Left ventricle myocardium inferior (tissue), 1 donor: ENCODE measurements at regions not wholly inside any gene's neighbourhood (a gene's known extent, or its start where the extent isn't known, plus 50 kb on each side); places are given as distances from the start of the nearest gene placed in this dataset.

Source experiments
- DNase-seq: peaks from one replicate; pipeline ENCODE4 v3.0.0-alpha.2; 2020
- H3K27ac ChIP-seq: fragments of 200-600 bp; replicated peaks from 2 replicates; pipeline ENCODE4 v1.8.0; 2021
- H3K27me3 ChIP-seq: fragments of 200-600 bp; 2 replicates; pipeline ENCODE4 v1.8.0; 2021; ENCODE audit warnings: low read depth
- H3K36me3 ChIP-seq: fragments of 200-600 bp; 2 replicates; pipeline ENCODE4 v1.8.0; 2021
- H3K4me1 ChIP-seq: fragments of 200-600 bp; 2 replicates; pipeline ENCODE4 v1.8.0; 2021
- H3K4me3 ChIP-seq: fragments of 200-600 bp; 2 replicates; pipeline ENCODE4 v1.8.0; 2021; ENCODE audit warnings: mild to moderate bottlenecking, moderate library complexity
- H3K9me3 ChIP-seq: fragments of 200-600 bp; replicated peaks from 2 replicates; pipeline ENCODE4 v1.8.0; 2021
- CTCF ChIP-seq: fragments of 200-600 bp; IDR thresholded peaks from 2 replicates; pipeline ENCODE4 v1.8.0; 2021; ENCODE audit warnings: antibody characterized with exemption, mild to moderate bottlenecking, borderline replicate concordance
- intact Hi-C: fragments of 100-400 bp; cut with micrococcal nuclease; formaldehyde crosslinking; loops from one replicate; pipeline ENCODE4 v1.11.0; 2022
- donor health status: DM: no; HTN: yes; CAD: no; lungs with severe emphysema.

GRCh38 chr7:39880556-39880955, 69.5 kb upstream of the CDK13 start:
- H3K27me3 ChIP-seq, result peaks cover 6% of the 10 kb centered on the region
- H3K36me3 ChIP-seq, result no peaks in the 10 kb centered on the region
- DNase-seq, result no peak
- H3K9me3 ChIP-seq, result peaks cover 17% of the 10 kb centered on the region
- no peak overlapping the region for H3K27ac ChIP-seq
- no peaks in the 10 kb centered on the region for H3K4me1 ChIP-seq
- H3K4me3 ChIP-seq, result no peak overlapping the region
- intact Hi-C loops, result no loop called here
- TF ChIP-seq CTCF, result no peak

- Histone ChIP-seq H3K4me3 (no peak overlapping the region), H3K27me3 (peaks cover 6% of the 10 kb centered on the region), H3K4me1 (no peaks in the 10 kb centered on the region), H3K27ac (no peak overlapping the region), H3K9me3 (peaks cover 17% of the 10 kb centered on the region), H3K36me3 (no peaks in the 10 kb centered on the region)
- intact Hi-C loops, result no loop called here
- no peak for TF ChIP-seq CTCF
- no peak for DNase-seq
Measured at GRCh38 chr7:39882148-39882784, 67.8 kb upstream of the CDK13 start.

GRCh38 chr7:39883812-39884390, 66.2 kb upstream of the CDK13 start:
- TF ChIP-seq CTCF, result no peak
- peaks cover 6% of the 10 kb centered on the region for H3K27me3 ChIP-seq
- intact Hi-C loops, result no loop called here

GRCh38 chr7:39888171-39888853, 61.7 kb upstream of the CDK13 start:
- peaks cover 5% of the 10 kb centered on the region for H3K27me3 ChIP-seq
- H3K4me1 ChIP-seq, result no peaks in the 10 kb centered on the region
- H3K4me3 ChIP-seq, result no peak overlapping the region
- no peak for DNase-seq
- no peak for TF ChIP-seq CTCF
- no peaks in the 10 kb centered on the region for H3K36me3 ChIP-seq
- intact Hi-C loops, result no loop called here
- H3K9me3 ChIP-seq, result no peaks in the 10 kb centered on the region
- no peak overlapping the region for H3K27ac ChIP-seq

More at GRCh38 chr7:39883812-39884390, 66.2 kb upstream of the CDK13 start:
- Histone ChIP-seq H3K27ac (no peak overlapping the region), H3K9me3 (peaks cover 17% of the 10 kb centered on the region), H3K36me3 (no peaks in the 10 kb centered on the region), H3K4me1 (no peaks in the 10 kb centered on the region), H3K4me3 (no peak overlapping the region)
- no peak for DNase-seq

GRCh38 chr7:39890411-39890810, 59.6 kb upstream of the CDK13 start:
- intact Hi-C loops, result no loop called here

More at GRCh38 chr7:39890411-39890810, 59.6 kb upstream of the CDK13 start:
- H3K36me3 ChIP-seq, result no peaks in the 10 kb centered on the region
- H3K4me1 ChIP-seq, result no peaks in the 10 kb centered on the region
- no peak overlapping the region for H3K27ac ChIP-seq
- TF ChIP-seq CTCF, result no peak
- DNase-seq, result no peak
- H3K9me3 ChIP-seq, result no peaks in the 10 kb centered on the region
- peaks cover 5% of the 10 kb centered on the region for H3K27me3 ChIP-seq
- H3K4me3 ChIP-seq, result no peak overlapping the region
